Tongue (tissue), 1 donor: ENCODE measurements at regions not wholly inside any gene's neighbourhood (a gene's known extent, or its start where the extent isn't known, plus 50 kb on each side); places are given as distances from the start of the nearest gene placed in this dataset.

Experiments
- DNase-seq: peaks from one replicate; pipeline ENCODE4 v3.0.0-alpha.2; 2015

- no peak for DNase-seq
Observed at GRCh38 chr18:55166260-55166598, 207.0 kb upstream of the CCDC68 start.

DNA sequence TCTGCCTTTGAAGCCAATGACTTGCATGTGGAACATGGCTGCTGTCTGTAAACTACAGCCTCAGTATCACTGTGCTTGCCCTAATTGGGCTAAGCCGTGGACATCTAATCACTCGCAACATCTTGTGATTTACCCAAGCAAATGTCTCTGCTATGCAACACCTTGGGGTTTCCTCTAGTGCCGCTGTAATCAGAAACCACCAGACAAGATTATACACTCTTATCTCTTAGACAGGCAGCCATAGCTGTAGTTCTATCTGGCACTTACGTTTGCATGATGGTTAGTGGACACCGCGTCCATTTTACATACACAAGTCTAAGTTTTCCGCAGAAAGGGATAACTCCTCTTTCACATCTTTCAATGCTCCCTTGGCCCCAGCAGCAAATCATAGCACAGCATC, 204.3 kb upstream of the CCDC68 start:
- DNase-seq, result no peak

- no peak for DNase-seq
Observed at GRCh38 chr18:55161916-55162315, 202.7 kb upstream of the CCDC68 start.

GRCh38 chr18:55159027-55159426, 199.8 kb upstream of the CCDC68 start:
- no peak for DNase-seq

- DNase-seq, result no peak
Observed at GRCh38 chr18:55158570-55158969, 199.3 kb upstream of the CCDC68 start.

DNA sequence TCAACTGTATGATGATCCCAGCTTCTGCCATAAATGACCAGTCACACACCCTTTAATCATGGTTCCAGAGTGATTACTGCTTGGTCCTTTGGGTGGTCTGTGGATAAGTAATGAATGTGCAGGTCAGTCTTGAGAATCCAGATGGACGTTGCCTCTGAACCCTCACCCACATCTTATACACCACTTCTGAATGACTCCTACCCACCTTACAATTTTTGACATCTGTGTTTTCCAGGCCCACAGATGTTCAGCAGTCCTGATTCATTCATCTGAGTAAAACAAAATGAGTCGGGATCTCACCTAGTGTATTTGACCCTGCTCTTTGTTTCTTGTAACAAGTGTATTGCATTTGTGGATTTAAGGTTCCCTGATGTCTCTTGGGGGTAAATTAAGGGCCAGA, 194.1 kb upstream of the CCDC68 start:
- no peak for DNase-seq

- no peak for DNase-seq
Observed at GRCh38 chr18:55152801-55153200, 193.5 kb upstream of the CCDC68 start.

DNA sequence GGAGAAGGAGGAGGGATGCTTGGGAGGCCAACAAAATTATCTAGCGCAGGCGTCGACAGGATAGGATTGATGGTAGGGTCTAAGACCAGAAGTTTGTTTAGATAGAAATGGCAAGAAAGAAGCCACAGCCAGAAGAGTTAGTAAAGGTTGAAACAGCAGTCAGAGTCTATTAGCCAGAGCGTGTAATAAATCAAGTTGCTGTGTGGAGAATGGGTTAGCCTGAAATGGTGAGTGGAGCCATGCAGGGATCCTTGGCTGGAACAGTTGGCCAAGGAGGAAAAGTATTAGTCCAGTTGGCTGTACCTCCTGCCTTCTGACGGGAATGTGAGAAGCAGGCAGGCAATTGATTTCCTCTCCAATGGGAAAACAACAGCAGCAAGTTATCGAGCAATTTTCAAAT, 190.7 kb upstream of the CCDC68 start:
- DNase-seq, result no peak

GRCh38 chr18:55147791-55148190, 188.5 kb upstream of the CCDC68 start:
- no peak for DNase-seq

- DNase-seq, result no peak
Observed at GRCh38 chr18:55144193-55144930, 185.1 kb upstream of the CCDC68 start.

- DNase-seq, result no peak
Observed at GRCh38 chr18:55142410-55142809, 183.1 kb upstream of the CCDC68 start.

- DNase-seq, result no peak
Observed at GRCh38 chr18:55141318-55141717, 182.1 kb upstream of the CCDC68 start.

- DNase-seq, result peak; percentile 69
Observed at GRCh38 chr18:55139836-55140235, 180.6 kb upstream of the CCDC68 start.

GRCh38 chr18:55139307-55139706, 180.0 kb upstream of the CCDC68 start:
- DNase-seq, result no peak

GRCh38 chr18:55138401-55138800, 179.1 kb upstream of the CCDC68 start:
- DNase-seq, result no peak

GRCh38 chr18:55137602-55138001, 178.3 kb upstream of the CCDC68 start:
- no peak for DNase-seq

GRCh38 chr18:55136864-55137263, 177.6 kb upstream of the CCDC68 start:
- DNase-seq, result no peak

- no peak for DNase-seq
Observed at GRCh38 chr18:55136258-55136657, 177.0 kb upstream of the CCDC68 start.

- DNase-seq, result no peak
Observed at GRCh38 chr18:55133378-55133777, 174.1 kb upstream of the CCDC68 start.

DNA sequence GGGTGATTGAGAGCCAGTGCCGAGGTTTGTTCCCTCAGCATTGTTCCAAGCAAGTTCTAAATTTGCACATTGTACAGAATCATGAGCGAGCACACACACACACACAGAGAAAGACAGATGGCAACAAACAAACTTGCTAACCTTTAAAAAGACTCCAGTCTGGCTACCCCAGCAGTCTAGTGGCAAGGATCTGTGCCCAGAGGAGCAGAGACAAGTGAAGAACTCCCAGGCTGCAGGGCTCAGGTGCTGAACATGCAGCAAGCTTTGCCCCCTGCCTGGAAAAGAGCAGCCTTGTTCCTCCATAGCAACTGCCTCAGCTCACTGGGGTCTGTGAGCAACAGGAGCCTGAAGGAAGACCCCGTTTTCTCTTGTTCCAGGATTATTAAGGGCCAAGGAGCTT, 169.2 kb upstream of the CCDC68 start:
- no peak for DNase-seq

GRCh38 chr18:55124078-55124763, 165.0 kb upstream of the CCDC68 start:
- DNase-seq, result no peak

- DNase-seq, result no peak
Observed at GRCh38 chr18:55123361-55123760, 164.1 kb upstream of the CCDC68 start.

DNA sequence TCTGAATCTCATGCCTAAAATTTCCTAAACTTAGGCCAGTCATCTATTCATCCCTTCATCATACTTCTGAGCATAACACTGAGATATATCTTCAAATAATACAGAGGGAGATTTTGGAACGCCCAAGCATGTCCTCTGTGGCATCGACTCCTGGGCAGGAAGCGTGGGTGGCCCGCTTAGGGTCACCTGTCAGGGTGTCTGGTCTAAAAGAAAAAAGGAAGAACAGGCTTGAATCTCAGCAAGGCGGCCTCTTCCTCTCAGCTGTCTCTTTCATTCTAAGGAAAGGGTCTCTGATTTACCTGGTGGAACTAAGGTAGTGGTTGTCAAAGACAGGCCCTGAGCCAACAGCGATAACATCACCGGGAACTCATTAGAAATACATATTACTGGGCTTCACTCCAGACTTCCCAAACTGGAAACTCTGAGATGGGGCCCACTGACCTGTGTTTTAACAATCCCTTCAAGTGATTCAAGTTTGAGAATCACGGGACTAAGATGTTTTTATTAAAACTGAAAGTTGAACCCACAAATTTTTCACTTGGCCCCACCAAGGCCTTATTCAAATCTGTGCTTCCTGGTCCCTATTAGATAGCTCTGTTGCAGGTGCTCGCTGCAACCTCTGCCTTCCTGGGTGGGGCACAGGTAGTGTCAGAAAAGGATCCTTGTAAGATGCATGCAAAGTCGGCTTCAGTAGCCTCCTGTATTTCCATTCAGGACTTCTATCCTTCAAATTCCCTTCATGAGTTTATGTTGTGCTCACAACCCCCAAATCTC, 162.3 kb upstream of the CCDC68 start:
- DNase-seq, result no peak

- DNase-seq, result no peak
Observed at GRCh38 chr18:55120896-55121295, 161.6 kb upstream of the CCDC68 start.
